ENCODE measurements at regions not wholly inside any gene's neighbourhood (a gene's known extent, or its start where the extent isn't known, plus 50 kb on each side); places are given as distances from the start of the nearest gene placed in this dataset.

- TF ChIP-seq REST (IDR thresholded peaks at IDR 0.05; ENCODE audit: unreplicated experiment) = no peak
- TF ChIP-seq CTCF (conservative IDR thresholded peaks at IDR 0.05; ENCODE audit: low read depth in 2 of 2) = 0 out of 4 replicates have a peak, but pooled peaks of 1 of the 2 experiments have one; percentile 1
- TF ChIP-seq POLR2AphosphoS5 (IDR thresholded peaks at IDR 0.05; ENCODE audit: low read depth) = no peak
- TF ChIP-seq EZH2 (IDR thresholded peaks at IDR 0.05; ENCODE audit: low read depth, unreplicated experiment) = no peak
- no peak for TF ChIP-seq EZH2phosphoT487 (IDR thresholded peaks at IDR 0.05; ENCODE audit: unreplicated experiment)
- TF ChIP-seq ETS1 (IDR thresholded peaks at IDR 0.05) = no peak
Observed at GRCh38 chr11:70912226-70912840, 340.0 kb downstream of the SHANK2 start.

All from GM23338 (cell line).